ENCODE measurements at regions not wholly inside any gene's neighbourhood (a gene's known extent, or its start where the extent isn't known, plus 50 kb on each side); places are given as distances from the start of the nearest gene placed in this dataset.

GRCh38 chr2:145047554-145047953 is 527.6 kb upstream of the ZEB2 start:
- no peak for DNase-seq (ENCODE audit: low spot score)

DNA sequence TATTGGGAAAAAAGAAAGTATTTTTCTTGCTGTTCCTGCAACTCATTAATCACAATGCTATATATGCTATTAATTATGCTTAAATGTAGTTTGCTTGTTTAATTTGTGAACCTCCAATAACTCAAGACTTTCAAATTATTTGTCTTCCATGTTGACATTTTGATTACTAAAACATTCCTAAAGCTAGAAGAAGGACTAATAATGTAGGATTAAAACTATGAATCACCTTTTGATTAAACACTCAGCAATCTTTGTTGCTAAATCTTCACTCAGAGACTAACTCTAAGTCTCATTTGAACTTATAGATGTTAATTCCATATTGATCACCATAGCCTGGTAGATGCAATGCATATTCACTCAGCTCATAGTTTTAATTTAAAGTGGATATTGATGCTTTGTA is 524.6 kb upstream of the ZEB2 start:
- no peak for DNase-seq (ENCODE audit: low spot score)

DNA sequence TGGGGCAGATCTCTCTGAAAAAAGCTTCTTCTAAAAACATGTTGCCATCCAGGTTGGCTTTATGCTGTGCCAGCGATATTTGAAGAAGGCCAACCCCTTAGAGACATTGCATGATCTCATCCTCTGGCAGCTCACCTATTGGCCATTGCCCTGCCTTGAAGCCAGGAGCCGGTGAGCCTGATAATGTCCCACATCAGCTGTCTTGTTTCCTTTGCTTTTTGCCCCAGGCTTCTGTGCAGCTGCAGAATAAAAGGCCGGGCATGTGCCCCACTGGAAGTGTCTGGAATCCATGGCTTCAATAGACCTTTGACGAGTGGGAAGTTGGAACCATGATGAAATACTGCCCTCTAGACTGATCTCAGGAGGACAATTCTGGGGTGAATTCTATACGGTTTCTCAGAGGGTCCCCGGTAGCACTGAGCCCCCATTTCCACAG is 523.5 kb upstream of the ZEB2 start:
- peak; percentile 5 for DNase-seq (ENCODE audit: low spot score)

GRCh38 chr2:145041706-145042105 is 521.8 kb upstream of the ZEB2 start:
- no peak for DNase-seq (ENCODE audit: low spot score)

DNA sequence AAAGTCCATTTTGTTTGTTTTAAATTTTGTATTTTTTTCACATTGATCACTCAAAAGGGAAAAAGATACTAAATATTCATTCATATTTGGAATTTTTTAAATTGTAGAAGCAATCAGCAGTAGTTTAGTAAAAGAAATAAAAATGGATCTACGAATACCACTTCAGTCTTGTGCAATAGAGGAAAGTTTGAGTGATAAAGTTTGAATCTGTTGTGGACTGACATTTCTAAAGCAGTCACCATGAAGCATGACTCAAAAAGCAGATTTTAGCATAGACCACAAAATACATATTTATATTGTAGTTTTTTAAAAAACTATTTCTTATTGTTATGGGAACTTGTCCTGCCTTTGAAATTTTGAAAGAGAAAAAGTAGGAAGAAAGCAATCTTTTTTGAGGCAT is 520.5 kb upstream of the ZEB2 start:
- no peak for DNase-seq (ENCODE audit: low spot score)

GRCh38 chr2:145038041-145038525 is 518.2 kb upstream of the ZEB2 start:
- no peak for DNase-seq (ENCODE audit: low spot score)

GRCh38 chr2:145036421-145037011 is 516.6 kb upstream of the ZEB2 start:
- no peak for DNase-seq (ENCODE audit: low spot score)

DNA sequence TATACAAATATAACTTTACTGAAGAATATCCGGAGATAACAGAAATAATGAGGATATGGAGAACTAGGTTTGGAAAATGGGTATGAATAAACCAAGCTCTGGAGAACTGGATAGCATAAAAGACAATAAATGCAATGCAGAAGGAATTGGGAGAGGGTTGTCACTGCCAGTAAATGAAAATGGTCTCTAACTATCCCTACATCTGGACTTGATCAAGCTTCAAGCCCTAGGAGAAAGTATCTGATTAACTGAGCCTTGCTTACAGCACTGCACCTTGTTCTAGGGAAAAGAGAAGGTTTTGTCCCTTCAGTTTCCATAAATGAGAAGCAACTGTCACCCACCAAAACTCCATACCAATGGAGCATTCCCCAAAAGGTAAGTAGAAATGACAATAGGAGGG is 514.6 kb upstream of the ZEB2 start:
- no peak for DNase-seq (ENCODE audit: low spot score)

DNA sequence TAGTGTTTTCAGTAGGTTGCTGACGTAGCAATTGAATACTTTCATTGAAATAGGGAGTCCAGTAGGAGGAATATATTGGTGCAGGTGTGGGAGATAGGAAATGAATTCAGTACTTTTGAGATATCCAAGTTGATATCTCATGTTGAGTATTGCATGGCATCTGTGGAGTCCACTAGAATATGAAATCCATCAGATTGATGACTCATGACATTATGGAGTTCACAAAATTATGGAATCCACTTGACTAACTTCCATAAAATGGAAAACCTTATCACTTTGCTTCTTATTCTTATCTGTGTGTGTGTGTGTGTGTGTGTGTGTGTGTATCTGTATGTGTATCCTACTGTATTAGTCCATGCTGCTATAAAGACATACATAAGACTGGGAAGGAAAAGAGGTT is 513.5 kb upstream of the ZEB2 start:
- DNase-seq (ENCODE audit: low spot score), result no peak

GRCh38 chr2:145032791-145033190 is 512.9 kb upstream of the ZEB2 start:
- DNase-seq (ENCODE audit: low spot score), result no peak

DNA sequence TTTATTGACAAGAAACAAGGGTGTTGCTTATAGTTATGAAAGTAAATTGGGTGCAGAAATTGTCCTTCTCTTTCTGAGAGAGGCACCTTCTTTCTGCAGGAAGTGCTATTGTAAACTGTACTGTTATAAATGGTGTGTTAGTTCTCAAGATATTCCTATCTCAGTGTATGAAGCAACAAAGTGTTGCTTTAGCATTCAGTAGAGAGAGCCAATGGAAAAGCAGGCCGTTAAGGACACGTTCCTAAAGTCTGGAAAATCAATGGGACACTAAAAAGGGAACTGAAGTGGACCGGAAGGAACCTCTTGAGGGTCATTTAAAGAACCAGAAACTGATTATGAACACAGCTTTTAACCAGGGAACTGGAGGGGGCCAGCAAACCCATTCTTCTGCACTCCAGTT is 510.0 kb upstream of the ZEB2 start:
- DNase-seq (ENCODE audit: low spot score), result no peak

DNA sequence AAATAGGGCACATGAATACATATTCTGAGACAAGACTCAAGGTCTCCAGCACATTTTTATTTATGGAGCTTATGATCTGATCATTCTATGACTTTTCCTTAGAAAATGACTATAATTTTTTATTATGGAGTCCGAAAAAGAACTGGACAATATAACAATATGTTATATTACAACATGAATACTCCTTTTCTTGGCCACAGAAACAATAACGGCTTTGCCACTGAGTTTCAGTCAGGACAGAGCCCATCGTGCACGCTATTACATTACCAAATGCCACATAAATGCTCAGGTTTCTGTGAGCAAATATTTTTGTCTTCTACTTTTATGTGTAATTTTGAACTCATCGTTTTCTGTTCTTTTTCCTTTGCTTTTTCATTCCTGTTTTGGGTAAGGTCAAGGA is 509.2 kb upstream of the ZEB2 start:
- DNase-seq (ENCODE audit: low spot score), result no peak

DNA sequence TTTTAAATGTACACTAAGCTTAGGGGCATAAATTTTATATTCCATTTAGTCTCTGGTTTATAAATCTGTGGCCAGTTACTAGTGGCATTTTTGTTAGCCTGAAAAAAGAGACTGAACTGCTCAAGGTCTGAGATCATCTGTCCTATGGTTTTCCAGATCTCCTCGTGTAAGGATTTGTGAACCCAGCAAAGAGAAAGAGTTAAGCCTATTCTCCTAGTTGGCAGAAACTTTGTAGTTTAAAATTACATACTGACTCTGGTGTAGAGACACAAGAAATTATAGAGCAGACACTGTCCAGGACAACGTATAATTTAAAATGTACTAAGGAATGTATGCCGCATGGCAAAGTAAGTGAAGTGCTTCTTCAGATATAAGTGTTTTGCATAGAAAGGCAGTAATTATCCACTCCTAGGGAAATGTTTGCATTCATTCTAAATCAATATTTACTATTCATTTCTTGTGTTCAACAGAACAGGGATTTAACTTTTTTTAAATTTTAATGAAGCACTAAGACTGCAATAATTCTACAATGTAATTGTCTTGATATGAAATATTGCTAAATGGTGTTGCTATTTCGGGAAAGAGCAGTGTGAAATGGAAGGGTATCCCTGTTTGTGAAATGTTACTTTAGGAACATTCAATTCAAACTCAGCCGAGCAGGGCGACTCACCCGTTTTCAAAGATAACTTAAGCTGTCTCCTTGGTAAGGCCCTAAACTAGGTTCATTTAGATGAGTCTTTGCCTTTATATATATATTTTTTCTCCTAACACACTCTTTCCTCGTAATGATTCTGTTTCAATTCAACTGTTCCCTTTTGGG is 508.4 kb upstream of the ZEB2 start:
- no peak for DNase-seq (ENCODE audit: low spot score)

DNA sequence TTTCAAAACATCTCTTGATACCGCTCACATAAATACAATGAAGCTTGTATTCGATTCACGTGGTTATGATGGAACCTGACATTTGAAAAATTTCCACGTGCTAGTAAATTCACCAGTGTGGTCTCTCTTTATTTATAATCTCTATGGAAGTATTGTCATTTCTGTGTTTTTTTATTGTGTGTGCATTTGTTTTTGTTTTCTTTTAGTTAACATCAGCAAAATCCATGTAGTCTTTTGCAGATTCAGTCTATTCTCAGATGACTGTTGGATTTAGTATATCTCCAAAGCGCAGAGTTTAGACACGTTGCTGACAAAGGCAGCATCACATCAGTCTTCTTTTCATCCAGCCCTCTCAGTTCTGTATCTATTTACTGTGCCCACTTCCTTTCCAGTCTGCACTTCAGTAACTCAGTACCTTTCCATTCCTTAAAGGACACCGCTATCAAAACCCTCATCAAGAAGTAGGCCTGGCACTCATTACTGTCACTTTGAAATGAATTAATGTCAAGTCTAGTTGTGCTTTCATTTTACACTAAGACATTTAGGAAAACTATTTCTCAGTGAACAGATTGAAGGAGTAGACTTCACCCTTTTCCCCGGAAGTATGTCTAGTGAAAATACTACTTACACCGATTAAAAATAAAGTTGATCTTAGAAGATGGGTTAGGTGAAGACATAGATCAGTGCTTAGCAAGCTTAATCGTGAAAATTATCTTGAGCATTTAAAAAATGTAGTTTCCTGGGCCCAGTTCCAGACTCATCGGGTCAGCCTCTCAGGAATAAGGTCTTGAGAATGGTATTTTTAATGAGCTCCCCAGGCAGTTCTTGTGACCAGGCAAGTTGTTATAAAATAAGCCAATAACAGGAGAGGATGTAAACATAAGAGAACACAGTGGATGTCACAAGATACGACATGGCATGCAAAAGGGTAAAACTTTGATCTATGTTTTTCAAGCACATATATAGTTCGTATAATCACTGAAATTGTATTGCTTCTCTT is 506.8 kb upstream of the ZEB2 start:
- peak; percentile 21 for DNase-seq (ENCODE audit: low spot score)

- DNase-seq (ENCODE audit: low spot score), result no peak
These were observed 505.5 kb upstream of the ZEB2 start for GRCh38 chr2:145025382-145025781.

DNA sequence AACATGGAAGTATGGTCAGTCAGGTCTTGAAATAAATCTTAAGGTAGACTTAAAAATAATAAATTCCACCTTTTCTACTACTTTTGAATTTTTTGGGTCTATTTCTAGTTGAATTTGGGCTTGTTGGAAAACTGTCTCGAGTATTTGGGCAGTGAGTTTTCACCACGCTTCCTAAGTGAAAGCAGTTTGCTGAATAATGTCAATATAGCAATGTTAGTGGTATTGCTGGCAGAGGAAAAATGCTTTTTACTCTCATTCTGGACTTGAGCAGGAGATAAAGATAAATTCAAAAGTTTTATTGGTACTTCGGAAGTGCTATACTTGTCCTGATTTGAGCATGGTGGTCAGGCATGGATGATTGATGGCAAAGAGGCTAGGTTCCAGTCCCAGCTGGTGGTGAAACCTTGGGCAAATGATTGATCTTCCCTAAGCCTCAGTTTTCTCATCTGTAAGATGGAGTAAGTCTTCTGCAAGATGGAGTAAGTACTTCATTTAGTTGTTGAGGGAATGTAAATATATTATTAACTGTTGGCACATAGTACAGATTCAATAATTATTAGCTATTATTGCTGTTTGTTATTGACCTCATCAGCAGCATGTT is 503.5 kb upstream of the ZEB2 start:
- no peak for DNase-seq (ENCODE audit: low spot score)

- peak; percentile 92 for DNase-seq (ENCODE audit: low spot score)
These were observed 502.9 kb upstream of the ZEB2 start for GRCh38 chr2:145022666-145023333.

DNA sequence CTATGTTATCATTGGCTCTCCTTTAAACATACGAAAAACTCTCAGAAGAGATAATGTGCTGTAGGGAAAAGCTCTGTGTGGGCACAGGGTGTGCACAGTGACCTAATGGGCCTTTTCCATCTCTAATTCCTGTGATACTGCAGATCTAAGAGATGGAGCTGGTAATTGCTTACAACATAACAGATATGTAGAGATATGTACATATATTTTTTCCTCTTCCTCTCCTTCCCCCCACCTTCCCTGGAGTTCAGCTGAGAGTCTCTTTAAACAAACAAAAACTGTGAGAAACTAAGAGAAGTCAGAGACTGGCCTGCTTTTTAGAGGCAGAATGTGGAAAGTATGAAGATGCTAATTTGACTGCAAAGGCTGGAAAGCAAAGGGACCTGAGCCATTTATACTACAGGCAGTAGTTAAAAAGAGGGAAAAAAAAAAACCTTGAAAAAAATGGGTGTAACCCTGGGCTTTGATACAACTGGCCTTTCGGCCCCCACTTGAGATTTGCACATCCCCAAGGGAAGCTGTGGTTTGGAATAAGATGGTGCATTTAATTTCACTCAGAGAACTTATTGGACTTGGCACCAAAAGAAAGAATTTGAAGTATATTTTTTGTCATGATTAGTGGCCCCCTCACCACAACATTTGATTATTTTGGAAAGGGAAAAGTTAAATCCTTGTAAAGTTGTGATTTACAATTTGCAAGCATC is 502.2 kb upstream of the ZEB2 start:
- DNase-seq (ENCODE audit: low spot score), result no peak

GRCh38 chr2:145020694-145021093 is 500.8 kb upstream of the ZEB2 start:
- DNase-seq (ENCODE audit: low spot score), result peak; percentile 35

GRCh38 chr2:145020139-145020538 is 500.2 kb upstream of the ZEB2 start:
- no peak for DNase-seq (ENCODE audit: low spot score)

DNA sequence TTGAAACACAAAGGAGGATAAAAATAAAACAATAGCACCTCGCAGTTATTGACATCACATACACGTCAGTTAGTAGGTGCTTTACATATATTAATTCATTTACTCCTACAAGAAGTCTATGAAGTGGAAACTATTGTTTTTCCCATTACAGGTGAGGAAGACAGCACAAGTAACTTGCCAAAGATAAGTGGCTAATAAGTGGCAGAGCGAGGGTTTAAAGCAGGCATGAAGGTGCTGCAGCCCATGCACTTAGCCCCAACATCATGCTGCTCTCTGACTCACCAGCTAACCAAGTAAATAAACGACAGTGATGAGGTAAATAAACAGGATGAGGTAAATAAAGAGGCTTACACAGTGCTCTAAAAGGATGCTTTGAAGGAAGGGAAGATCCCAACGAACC is 498.6 kb upstream of the ZEB2 start:
- DNase-seq (ENCODE audit: low spot score), result no peak

Data from kidney tubule cell (primary cell).